ENCODE measurements at regions not wholly inside any gene's neighbourhood (a gene's known extent, or its start where the extent isn't known, plus 50 kb on each side); places are given as distances from the start of the nearest gene placed in this dataset.

GRCh38 chr4:136653640-136654406 lies 878.5 kb downstream of the PCDH18 start:
- intact Hi-C loops (cut with DNase I), result no loop called here
- H3K9me3 ChIP-seq, result no peaks in the 10 kb centered on the region
- no peak overlapping the region for H3K4me3 ChIP-seq (replicated peaks in 1 of 3)
- H3K27ac ChIP-seq, result no peak overlapping the region
- TF ChIP-seq, protein P1, sequence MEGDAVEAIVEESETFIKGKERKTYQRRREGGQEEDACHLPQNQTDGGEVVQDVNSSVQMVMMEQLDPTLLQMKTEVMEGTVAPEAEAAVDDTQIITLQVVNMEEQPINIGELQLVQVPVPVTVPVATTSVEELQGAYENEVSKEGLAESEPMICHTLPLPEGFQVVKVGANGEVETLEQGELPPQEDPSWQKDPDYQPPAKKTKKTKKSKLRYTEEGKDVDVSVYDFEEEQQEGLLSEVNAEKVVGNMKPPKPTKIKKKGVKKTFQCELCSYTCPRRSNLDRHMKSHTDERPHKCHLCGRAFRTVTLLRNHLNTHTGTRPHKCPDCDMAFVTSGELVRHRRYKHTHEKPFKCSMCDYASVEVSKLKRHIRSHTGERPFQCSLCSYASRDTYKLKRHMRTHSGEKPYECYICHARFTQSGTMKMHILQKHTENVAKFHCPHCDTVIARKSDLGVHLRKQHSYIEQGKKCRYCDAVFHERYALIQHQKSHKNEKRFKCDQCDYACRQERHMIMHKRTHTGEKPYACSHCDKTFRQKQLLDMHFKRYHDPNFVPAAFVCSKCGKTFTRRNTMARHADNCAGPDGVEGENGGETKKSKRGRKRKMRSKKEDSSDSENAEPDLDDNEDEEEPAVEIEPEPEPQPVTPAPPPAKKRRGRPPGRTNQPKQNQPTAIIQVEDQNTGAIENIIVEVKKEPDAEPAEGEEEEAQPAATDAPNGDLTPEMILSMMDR (IDR thresholded peaks at IDR 0.05), result no peak
- no peak for TF ChIP-seq POLR2A (IDR thresholded peaks at IDR 0.05)
- 80 to 86% methylated on average over 7 of the region's 7 CpGs for WGBS, 2 donors
- DNase-seq, result no peak
- no peaks in the 10 kb centered on the region for H3K36me3 ChIP-seq
- no peaks in the 10 kb centered on the region for H3K4me1 ChIP-seq
- H3K27me3 ChIP-seq, result no peaks in the 10 kb centered on the region

DNA sequence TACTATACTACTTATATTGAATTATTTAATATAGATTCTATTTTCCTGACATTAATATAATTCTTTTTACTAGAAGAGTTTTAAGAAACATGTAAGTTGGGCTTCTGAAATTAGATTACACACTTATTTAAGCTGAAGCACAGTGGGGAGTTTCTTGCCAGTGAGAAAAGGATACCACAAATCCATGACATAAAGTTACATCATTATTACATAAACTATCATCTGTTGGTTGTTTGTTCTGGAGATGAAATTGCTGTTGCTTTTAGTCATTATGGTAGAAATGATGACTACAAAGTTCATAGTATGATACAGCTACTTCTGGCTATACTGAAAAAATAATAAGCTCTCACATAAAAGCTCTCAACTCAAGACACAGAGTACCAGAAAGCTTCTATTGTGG lies 880.4 kb downstream of the PCDH18 start:
- Histone ChIP-seq H3K4me3 (replicated peaks in 1 of 3) (no peak overlapping the region), H3K27me3 (no peaks in the 10 kb centered on the region), H3K27ac (no peak overlapping the region), H3K9me3 (no peaks in the 10 kb centered on the region), H3K4me1 (no peaks in the 10 kb centered on the region), H3K36me3 (no peaks in the 10 kb centered on the region)
- intact Hi-C loops (cut with DNase I), result no loop called here
- TF ChIP-seq POLR2A (IDR thresholded peaks at IDR 0.05), result no peak
- TF ChIP-seq, protein P1 (IDR thresholded peaks at IDR 0.05), result no peak
- no peak for DNase-seq

GRCh38 chr4:136651278-136651667 lies 881.0 kb downstream of the PCDH18 start:
- no peak overlapping the region for H3K27ac ChIP-seq
- H3K4me3 ChIP-seq (replicated peaks in 1 of 3), result no peak overlapping the region
- intact Hi-C loops (cut with DNase I), result no loop called here
- no peaks in the 10 kb centered on the region for H3K27me3 ChIP-seq
- 74 to 86% methylated on average over 1 of the region's 1 CpG for WGBS, 2 donors
- DNase-seq, result no peak
- H3K9me3 ChIP-seq, result no peaks in the 10 kb centered on the region
- TF ChIP-seq POLR2A (IDR thresholded peaks at IDR 0.05), result no peak
- TF ChIP-seq, protein P1 (IDR thresholded peaks at IDR 0.05), result no peak
- no peaks in the 10 kb centered on the region for H3K4me1 ChIP-seq
- no peaks in the 10 kb centered on the region for H3K36me3 ChIP-seq

- 25 to 30% methylated on average over 5 of the region's 5 CpGs for WGBS, 2 donors
- H3K27me3 ChIP-seq, result no peaks in the 10 kb centered on the region
- no peaks in the 10 kb centered on the region for H3K36me3 ChIP-seq
- H3K27ac ChIP-seq, result no peak overlapping the region
- TF ChIP-seq, protein P1 (IDR thresholded peaks at IDR 0.05), result no peak
- no peak for TF ChIP-seq POLR2A (IDR thresholded peaks at IDR 0.05)
- no peak overlapping the region for H3K4me3 ChIP-seq (replicated peaks in 1 of 3)
- H3K9me3 ChIP-seq, result no peaks in the 10 kb centered on the region
- intact Hi-C loops (cut with DNase I), result no loop called here
- DNase-seq, result no peak
- no peaks in the 10 kb centered on the region for H3K4me1 ChIP-seq
These were observed 881.6 kb downstream of the PCDH18 start for GRCh38 chr4:136650541-136651277.

GRCh38 chr4:136644279-136644678 lies 888.0 kb downstream of the PCDH18 start:
- H3K27me3 ChIP-seq, result no peaks in the 10 kb centered on the region
- TF ChIP-seq, protein P1 (IDR thresholded peaks at IDR 0.05), result no peak
- no peak for TF ChIP-seq POLR2A (IDR thresholded peaks at IDR 0.05)
- no peak overlapping the region for H3K4me3 ChIP-seq (replicated peaks in 1 of 3)
- no peaks in the 10 kb centered on the region for H3K36me3 ChIP-seq
- no peaks in the 10 kb centered on the region for H3K4me1 ChIP-seq
- no peak overlapping the region for H3K27ac ChIP-seq
- intact Hi-C loops (cut with DNase I), result no loop called here
- H3K9me3 ChIP-seq, result no peaks in the 10 kb centered on the region
- no peak for DNase-seq
